ENCODE measurements at regions not wholly inside any gene's neighbourhood (a gene's known extent, or its start where the extent isn't known, plus 50 kb on each side); places are given as distances from the start of the nearest gene placed in this dataset.

DNA sequence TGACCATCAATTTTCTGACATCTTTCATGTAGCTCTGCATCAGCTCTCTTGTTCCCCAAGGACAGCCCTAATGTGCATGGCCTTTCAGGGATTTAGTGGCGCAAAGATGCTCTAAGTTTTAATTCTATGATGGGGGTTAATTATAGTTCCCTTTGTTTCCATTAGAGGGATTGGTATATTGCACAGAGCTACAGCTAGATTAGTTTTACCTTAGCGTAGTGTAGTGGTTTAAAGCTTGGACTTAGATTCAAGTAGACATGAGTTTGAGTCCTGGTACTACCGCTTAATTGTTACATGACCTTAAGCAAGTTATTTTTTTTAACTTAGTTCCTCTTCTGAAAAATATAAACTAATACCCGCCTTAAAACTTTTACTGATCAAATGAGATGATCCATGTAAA, 247.8 kb upstream of the KRR1 start (continued):
- TF ChIP-seq, protein P1, sequence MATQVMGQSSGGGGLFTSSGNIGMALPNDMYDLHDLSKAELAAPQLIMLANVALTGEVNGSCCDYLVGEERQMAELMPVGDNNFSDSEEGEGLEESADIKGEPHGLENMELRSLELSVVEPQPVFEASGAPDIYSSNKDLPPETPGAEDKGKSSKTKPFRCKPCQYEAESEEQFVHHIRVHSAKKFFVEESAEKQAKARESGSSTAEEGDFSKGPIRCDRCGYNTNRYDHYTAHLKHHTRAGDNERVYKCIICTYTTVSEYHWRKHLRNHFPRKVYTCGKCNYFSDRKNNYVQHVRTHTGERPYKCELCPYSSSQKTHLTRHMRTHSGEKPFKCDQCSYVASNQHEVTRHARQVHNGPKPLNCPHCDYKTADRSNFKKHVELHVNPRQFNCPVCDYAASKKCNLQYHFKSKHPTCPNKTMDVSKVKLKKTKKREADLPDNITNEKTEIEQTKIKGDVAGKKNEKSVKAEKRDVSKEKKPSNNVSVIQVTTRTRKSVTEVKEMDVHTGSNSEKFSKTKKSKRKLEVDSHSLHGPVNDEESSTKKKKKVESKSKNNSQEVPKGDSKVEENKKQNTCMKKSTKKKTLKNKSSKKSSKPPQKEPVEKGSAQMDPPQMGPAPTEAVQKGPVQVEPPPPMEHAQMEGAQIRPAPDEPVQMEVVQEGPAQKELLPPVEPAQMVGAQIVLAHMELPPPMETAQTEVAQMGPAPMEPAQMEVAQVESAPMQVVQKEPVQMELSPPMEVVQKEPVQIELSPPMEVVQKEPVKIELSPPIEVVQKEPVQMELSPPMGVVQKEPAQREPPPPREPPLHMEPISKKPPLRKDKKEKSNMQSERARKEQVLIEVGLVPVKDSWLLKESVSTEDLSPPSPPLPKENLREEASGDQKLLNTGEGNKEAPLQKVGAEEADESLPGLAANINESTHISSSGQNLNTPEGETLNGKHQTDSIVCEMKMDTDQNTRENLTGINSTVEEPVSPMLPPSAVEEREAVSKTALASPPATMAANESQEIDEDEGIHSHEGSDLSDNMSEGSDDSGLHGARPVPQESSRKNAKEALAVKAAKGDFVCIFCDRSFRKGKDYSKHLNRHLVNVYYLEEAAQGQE (IDR thresholded peaks at IDR 0.05; ENCODE audit: unreplicated experiment), result no peak
- TF ChIP-seq, protein P2, sequence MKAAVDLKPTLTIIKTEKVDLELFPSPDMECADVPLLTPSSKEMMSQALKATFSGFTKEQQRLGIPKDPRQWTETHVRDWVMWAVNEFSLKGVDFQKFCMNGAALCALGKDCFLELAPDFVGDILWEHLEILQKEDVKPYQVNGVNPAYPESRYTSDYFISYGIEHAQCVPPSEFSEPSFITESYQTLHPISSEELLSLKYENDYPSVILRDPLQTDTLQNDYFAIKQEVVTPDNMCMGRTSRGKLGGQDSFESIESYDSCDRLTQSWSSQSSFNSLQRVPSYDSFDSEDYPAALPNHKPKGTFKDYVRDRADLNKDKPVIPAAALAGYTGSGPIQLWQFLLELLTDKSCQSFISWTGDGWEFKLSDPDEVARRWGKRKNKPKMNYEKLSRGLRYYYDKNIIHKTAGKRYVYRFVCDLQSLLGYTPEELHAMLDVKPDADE (IDR thresholded peaks at IDR 0.05), result no peak

DNA sequence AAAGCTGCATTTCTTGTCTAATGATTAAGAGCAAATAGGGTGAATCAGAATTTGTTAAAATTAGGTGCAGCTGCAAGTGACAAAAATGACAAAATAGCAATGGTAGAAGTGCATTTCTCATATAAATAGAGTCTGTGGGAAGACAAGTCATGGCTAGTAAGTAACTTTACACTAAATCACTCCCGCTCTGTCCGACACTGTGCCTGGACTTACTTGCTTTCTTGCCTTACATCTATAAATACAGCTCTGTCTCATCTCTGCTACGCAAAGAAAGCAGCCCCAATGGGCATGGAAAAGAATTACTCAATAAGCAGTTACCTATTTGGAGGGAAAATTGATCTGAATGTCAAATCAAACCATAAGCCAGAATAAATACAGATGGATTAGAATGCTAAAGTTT, 245.4 kb upstream of the KRR1 start:
- Mint-ChIP-seq H3K36me3 (ENCODE audit: low read depth) (no peaks in the 10 kb centered on the region), H3K27me3 (ENCODE audit: insufficient read depth, low read depth, poor library complexity) (peaks cover 2% of the 10 kb centered on the region), H3K9me3 (no peaks in the 10 kb centered on the region), H3K27ac (no peak overlapping the region), H3K4me1 (peaks cover 11% of the 10 kb centered on the region), H3K4me3 (no peak overlapping the region)
- Histone ChIP-seq H3K4me3 (no peak overlapping the region), H3K4me1 (ENCODE audit: insufficient read depth) (peaks cover 13% of the 10 kb centered on the region), H3K36me3 (ENCODE audit: insufficient read depth) (no peaks in the 10 kb centered on the region), H3K4me2 (no peak overlapping the region), H3F3A (replicated peaks; ENCODE audit: low read depth) (no peaks in the 10 kb centered on the region), H3K9me2 (ENCODE audit: insufficient read depth) (no peaks in the 10 kb centered on the region), H3K27ac (ENCODE audit: low read depth) (no peak overlapping the region), H3K27me3 (ENCODE audit: insufficient read depth) (no peaks in the 10 kb centered on the region), H4K20me1 (replicated peaks; ENCODE audit: insufficient read depth) (no peaks in the 10 kb centered on the region), H3K79me2 (replicated peaks; ENCODE audit: insufficient read depth) (no peaks in the 10 kb centered on the region), H2AFZ (no peak overlapping the region)
- TF ChIP-seq STAT1 (IDR thresholded peaks at IDR 0.05; ENCODE audit: unreplicated experiment) (no peak), CREB1 (CRISPR knock-in tag; IDR thresholded peaks at IDR 0.05; ENCODE audit: low read depth) (no peak), EZH2 (IDR thresholded peaks at IDR 0.05; ENCODE audit: low read depth, unreplicated experiment) (no peak), POLR2AphosphoS5 (IDR thresholded peaks at IDR 0.05; ENCODE audit: low read depth) (no peak), NANOG (IDR thresholded peaks at IDR 0.05; ENCODE audit: borderline replicate concordance) (no peak)
- TF ChIP-seq, protein P3, sequence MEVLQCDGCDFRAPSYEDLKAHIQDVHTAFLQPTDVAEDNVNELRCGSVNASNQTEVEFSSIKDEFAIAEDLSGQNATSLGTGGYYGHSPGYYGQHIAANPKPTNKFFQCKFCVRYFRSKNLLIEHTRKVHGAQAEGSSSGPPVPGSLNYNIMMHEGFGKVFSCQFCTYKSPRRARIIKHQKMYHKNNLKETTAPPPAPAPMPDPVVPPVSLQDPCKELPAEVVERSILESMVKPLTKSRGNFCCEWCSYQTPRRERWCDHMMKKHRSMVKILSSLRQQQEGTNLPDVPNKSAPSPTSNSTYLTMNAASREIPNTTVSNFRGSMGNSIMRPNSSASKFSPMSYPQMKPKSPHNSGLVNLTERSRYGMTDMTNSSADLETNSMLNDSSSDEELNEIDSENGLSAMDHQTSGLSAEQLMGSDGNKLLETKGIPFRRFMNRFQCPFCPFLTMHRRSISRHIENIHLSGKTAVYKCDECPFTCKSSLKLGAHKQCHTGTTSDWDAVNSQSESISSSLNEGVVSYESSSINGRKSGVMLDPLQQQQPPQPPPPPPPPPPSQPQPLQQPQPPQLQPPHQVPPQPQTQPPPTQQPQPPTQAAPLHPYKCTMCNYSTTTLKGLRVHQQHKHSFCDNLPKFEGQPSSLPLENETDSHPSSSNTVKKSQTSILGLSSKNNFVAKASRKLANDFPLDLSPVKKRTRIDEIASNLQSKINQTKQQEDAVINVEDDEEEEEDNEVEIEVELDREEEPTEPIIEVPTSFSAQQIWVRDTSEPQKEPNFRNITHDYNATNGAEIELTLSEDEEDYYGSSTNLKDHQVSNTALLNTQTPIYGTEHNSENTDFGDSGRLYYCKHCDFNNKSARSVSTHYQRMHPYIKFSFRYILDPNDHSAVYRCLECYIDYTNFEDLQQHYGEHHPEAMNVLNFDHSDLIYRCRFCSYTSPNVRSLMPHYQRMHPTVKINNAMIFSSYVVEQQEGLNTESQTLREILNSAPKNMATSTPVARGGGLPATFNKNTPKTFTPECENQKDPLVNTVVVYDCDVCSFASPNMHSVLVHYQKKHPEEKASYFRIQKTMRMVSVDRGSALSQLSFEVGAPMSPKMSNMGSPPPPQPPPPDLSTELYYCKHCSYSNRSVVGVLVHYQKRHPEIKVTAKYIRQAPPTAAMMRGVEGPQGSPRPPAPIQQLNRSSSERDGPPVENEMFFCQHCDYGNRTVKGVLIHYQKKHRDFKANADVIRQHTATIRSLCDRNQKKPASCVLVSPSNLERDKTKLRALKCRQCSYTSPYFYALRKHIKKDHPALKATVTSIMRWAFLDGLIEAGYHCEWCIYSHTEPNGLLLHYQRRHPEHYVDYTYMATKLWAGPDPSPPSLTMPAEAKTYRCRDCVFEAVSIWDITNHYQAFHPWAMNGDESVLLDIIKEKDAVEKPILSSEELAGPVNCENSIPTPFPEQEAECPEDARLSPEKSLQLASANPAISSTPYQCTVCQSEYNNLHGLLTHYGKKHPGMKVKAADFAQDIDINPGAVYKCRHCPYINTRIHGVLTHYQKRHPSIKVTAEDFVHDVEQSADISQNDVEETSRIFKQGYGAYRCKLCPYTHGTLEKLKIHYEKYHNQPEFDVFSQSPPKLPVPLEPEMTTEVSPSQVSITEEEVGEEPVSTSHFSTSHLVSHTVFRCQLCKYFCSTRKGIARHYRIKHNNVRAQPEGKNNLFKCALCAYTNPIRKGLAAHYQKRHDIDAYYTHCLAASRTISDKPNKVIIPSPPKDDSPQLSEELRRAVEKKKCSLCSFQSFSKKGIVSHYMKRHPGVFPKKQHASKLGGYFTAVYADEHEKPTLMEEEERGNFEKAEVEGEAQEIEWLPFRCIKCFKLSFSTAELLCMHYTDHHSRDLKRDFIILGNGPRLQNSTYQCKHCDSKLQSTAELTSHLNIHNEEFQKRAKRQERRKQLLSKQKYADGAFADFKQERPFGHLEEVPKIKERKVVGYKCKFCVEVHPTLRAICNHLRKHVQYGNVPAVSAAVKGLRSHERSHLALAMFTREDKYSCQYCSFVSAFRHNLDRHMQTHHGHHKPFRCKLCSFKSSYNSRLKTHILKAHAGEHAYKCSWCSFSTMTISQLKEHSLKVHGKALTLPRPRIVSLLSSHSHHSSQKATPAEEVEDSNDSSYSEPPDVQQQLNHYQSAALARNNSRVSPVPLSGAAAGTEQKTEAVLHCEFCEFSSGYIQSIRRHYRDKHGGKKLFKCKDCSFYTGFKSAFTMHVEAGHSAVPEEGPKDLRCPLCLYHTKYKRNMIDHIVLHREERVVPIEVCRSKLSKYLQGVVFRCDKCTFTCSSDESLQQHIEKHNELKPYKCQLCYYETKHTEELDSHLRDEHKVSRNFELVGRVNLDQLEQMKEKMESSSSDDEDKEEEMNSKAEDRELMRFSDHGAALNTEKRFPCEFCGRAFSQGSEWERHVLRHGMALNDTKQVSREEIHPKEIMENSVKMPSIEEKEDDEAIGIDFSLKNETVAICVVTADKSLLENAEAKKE (CRISPR knock-in tag; IDR thresholded peaks at IDR 0.05), result no peak
- ATAC-seq, result no peak
- no peak for DNase-seq (ENCODE audit: low spot score)

Measured in GM23338 (cell line).